Epithelial cell of proximal tubule (primary cell): ENCODE measurements at regions not wholly inside any gene's neighbourhood (a gene's known extent, or its start where the extent isn't known, plus 50 kb on each side); places are given as distances from the start of the nearest gene placed in this dataset.

ENCODE experiments used
- DNase-seq: peaks from one replicate; pipeline ENCODE4 v3.0.0-alpha.2; 2011; ENCODE audit warnings: low read depth
- H3K4me3 ChIP-seq: 2 replicates; pipeline ENCODE4 v1.5.1; 2011; ENCODE audit warnings: low read depth, mild to moderate bottlenecking, low read length
- TF ChIP-seq, protein P1 (sequence below): conservative IDR thresholded peaks from 2 replicates; pipeline ENCODE4 v1.5.1; 2012; ENCODE audit warnings: low read depth, mild to moderate bottlenecking, low read length

DNA sequence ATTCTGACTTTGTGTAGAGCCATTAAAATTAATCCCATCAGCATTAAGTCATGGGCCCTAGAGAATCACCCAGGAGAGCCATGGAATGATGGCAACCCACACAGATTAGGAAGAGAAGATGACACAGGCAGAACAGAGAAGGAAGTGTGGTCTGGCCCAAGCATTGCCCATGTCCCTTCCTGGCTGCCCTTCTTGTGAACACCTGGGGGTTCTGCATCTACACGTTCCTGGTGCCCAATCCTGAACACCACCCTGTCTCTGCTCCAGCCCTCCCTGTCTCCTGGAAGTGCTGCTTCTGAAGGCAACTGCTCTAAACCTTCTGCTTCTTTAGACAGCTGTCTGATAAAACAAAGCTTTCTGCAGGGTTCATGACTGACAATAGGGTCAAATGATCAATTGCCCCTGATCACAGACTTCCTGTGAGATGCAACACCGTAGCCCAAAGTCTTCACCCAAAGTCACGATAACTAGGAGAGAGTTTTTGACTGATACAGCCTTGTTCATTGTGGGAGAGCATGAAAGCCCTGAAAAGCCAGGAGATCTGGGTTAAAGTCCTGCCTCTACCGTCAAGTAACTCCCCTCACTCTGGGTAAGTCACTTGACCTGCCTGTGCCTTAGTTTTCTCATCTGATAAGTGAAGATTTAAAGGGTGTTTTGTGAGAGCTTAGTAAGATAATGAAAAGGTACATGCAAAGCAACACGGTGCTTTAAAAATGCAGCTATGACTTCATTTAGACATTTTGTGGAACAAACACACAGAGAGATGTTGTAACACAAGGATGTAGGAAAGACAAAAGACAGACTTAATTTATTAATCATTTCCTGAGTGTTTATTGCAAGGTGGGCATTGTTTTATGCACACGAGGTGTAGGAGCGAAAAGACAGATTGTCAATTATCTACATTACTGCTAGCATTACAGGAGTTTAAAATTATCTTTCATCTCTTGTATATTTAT is 291.2 kb upstream of the STXBP5 start:
- DNase-seq = peak; percentile 27
- H3K4me3 ChIP-seq = no peak overlapping the region
- TF ChIP-seq, protein P1, sequence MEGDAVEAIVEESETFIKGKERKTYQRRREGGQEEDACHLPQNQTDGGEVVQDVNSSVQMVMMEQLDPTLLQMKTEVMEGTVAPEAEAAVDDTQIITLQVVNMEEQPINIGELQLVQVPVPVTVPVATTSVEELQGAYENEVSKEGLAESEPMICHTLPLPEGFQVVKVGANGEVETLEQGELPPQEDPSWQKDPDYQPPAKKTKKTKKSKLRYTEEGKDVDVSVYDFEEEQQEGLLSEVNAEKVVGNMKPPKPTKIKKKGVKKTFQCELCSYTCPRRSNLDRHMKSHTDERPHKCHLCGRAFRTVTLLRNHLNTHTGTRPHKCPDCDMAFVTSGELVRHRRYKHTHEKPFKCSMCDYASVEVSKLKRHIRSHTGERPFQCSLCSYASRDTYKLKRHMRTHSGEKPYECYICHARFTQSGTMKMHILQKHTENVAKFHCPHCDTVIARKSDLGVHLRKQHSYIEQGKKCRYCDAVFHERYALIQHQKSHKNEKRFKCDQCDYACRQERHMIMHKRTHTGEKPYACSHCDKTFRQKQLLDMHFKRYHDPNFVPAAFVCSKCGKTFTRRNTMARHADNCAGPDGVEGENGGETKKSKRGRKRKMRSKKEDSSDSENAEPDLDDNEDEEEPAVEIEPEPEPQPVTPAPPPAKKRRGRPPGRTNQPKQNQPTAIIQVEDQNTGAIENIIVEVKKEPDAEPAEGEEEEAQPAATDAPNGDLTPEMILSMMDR = no peak

GRCh38 chr6:146913842-146914488 is 290.3 kb upstream of the STXBP5 start:
- TF ChIP-seq, protein P1 = peak; percentile 27
- peak overlapping the region; percentile 39 for H3K4me3 ChIP-seq
- peak; percentile 100 for DNase-seq

DNA sequence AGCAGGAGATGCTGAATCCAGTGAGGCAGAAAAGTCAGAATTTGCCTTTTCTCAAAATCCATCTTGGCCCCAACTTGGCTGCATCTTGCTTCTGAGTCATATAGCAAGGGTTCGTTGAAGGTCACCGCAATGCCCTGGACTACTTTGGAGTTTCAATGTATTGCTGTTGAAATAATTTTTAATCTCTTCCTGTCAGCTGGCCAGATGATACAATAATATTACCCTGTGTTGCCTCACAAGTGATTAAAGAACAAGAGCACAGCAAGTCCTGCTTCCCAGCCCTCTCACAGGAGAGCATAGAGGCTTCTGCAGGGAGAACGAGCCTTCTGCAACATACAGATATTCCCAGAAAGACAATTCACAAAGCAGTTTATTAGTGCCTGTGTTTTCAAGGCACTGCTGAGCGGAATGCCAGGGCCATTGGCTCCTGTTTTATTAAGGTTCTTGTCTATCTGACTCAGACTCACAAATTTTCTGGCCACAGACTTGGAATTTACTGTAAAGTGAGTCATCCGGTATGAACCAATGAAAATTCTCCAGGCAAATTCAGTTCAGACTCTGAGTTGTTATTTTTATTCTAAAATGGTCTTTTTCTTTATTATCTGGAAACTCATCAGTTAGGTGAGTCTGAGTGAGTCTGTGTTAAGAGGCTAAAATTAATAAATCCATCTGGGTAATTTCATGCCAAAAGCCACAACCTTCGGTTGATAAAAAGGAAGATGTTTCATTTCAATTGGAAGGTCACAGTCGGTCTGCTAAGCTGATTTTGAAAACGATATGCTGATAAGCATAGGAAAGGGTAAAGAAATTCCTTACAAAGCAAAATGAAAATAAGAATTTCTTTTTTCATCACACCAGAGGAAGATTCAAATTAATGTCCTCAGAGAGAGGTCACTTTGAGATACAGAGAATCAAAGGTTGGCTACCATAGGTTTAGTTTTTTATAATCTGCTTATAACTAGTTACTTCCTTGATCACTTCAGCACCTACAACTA is 289.4 kb upstream of the STXBP5 start:
- TF ChIP-seq, protein P1 = no peak
- peak; percentile 88 for DNase-seq
- peak overlapping the region; percentile 39 for H3K4me3 ChIP-seq

DNA sequence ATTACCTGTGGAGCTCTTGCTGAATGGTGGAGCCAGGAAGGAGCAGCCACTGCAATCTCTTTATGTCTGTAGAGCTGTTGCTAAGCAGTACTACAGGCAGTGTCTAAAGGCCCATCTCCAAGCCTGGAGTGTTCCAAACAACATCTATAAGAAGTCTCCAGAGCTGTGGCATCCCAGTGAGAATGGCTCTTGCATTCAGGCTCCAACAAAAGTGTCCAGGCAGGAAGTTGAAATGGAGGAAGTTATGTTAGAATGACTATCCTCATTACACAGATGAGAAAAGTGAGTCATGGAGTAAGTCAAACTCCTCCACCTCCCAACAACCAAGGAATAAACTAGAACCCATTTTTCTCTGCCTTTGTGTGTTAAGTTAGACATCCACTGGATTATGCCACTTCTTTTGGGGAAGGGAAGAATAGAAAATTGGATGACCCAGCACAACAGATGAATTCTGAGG is 288.5 kb upstream of the STXBP5 start:
- no peak for DNase-seq
- TF ChIP-seq, protein P1 = no peak
- peak overlapping the region; percentile 39 for H3K4me3 ChIP-seq

- TF ChIP-seq, protein P1 = no peak
- H3K4me3 ChIP-seq = no peak overlapping the region
- DNase-seq = no peak
These were observed 287.7 kb upstream of the STXBP5 start for GRCh38 chr6:146916435-146917025.

GRCh38 chr6:146917182-146917581 is 287.0 kb upstream of the STXBP5 start:
- DNase-seq = no peak
- TF ChIP-seq, protein P1 = no peak

More at GRCh38 chr6:146917182-146917581, 287.0 kb upstream of the STXBP5 start:
- H3K4me3 ChIP-seq = no peak overlapping the region
